H1 (cell line): ENCODE measurements at regions not wholly inside any gene's neighbourhood (a gene's known extent, or its start where the extent isn't known, plus 50 kb on each side); places are given as distances from the start of the nearest gene placed in this dataset.

ENCODE experiments used
- CTCF ChIA-PET: fragments of 300-600 bp; sonication (Branson Sonifier 250); formaldehyde crosslinking; loops from one replicate; lab custom pipeline; 2021; ENCODE audit not compliant: partially characterized antibody; lab: Charles Lee
- POLR2A ChIA-PET: fragments of 300-600 bp; sonication (Branson Sonifier 250); formaldehyde crosslinking; loops from one replicate; lab custom pipeline; 2021; ENCODE audit warnings: inconsistent platforms; ENCODE audit not compliant: partially characterized antibody; lab: Charles Lee
- DNase-seq, 2 experiments: peaks; one replicate each; pipeline versions ENCODE4 v3.0.0 to v3.0.0-alpha.2; 2010 to 2022; ENCODE audit warnings: low spot score in 2 of 2, low read depth in 1 of 2, mixed read lengths in 1 of 2
- FAIRE-seq: peaks from 2 replicates; lab custom pipeline; 2011; peaks lifted over from hg19 to GRCh38; lab: Jason Lieb, UNC
- H2AFZ ChIP-seq: 2 replicates; pipeline ENCODE4 v1.8.1; 2012; ENCODE audit warnings: low read length, inconsistent platforms
- H2AK5ac ChIP-seq: 2 replicates; pipeline ENCODE4 v1.6.1; 2013; ENCODE audit warnings: low read depth, low read length
- H2BK120ac ChIP-seq: replicated peaks from 2 replicates; pipeline ENCODE3; 2013; ENCODE audit warnings: low read depth, low read length, inconsistent platforms
- H2BK12ac ChIP-seq: 2 replicates; pipeline ENCODE4 v1.6.1; 2013; ENCODE audit warnings: low read depth, low read length
- H2BK15ac ChIP-seq: 2 replicates; pipeline ENCODE4 v1.6.1; 2013; ENCODE audit warnings: low read length
- H2BK20ac ChIP-seq: 2 replicates; pipeline ENCODE4 v1.6.1; 2013; ENCODE audit warnings: low read length
- H2BK5ac ChIP-seq: 2 replicates; pipeline ENCODE4 v1.6.1; 2013; ENCODE audit warnings: low read depth, low read length
- H3K14ac ChIP-seq: 2 replicates; pipeline ENCODE4 v1.6.1; 2013; ENCODE audit warnings: inconsistent platforms; ENCODE audit not compliant: insufficient read length
- H3K18ac ChIP-seq: 2 replicates; pipeline ENCODE4 v1.6.1; 2013; ENCODE audit warnings: low read length; ENCODE audit errors: extremely low read depth
- H3K23ac ChIP-seq: 2 replicates; pipeline ENCODE4 v1.6.1; 2013; ENCODE audit warnings: inconsistent platforms; ENCODE audit not compliant: insufficient read length
- H3K23me2 ChIP-seq: 2 replicates; pipeline ENCODE4 v1.6.1; 2013; ENCODE audit warnings: low read depth, low read length
- H3K27ac ChIP-seq: 2 replicates; pipeline ENCODE4 v1.6.1; 2011; ENCODE audit warnings: low read depth, low read length, inconsistent platforms
- H3K27me3 ChIP-seq, 4 experiments: replicated peaks in 1 of 4; 1 replicate in 1 of 4; 2 replicates in 3 of 4; pipeline versions ENCODE4 v1.6.1 to v1.8.1; 2011 to 2013; ENCODE audit warnings: low read length in 3 of 4, mild to moderate bottlenecking in 3 of 4, inconsistent platforms in 2 of 4, mixed read lengths in 2 of 4, moderate library complexity in 1 of 4; ENCODE audit not compliant: control insufficient read depth in 3 of 4, insufficient read depth in 3 of 4; ENCODE audit errors: extremely low read depth in 1 of 4
- H3K36me3 ChIP-seq, 4 experiments: 2 replicates each; pipeline versions ENCODE4 v1.6.1 to v1.8.1; 2011 to 2013; ENCODE audit warnings: mild to moderate bottlenecking in 4 of 4, low read length in 3 of 4, moderate library complexity in 2 of 4, control low read depth in 1 of 4, inconsistent platforms in 1 of 4; ENCODE audit not compliant: insufficient read depth in 4 of 4, control insufficient read depth in 2 of 4
- H3K4ac ChIP-seq: replicated peaks from 2 replicates; pipeline ENCODE3; 2013; ENCODE audit warnings: low read length, low read depth, mixed read lengths, inconsistent platforms; ENCODE audit not compliant: insufficient read length
- H3K4me1 ChIP-seq, 4 experiments: replicated peaks in 1 of 4; 1 replicate in 1 of 4; 2 replicates in 3 of 4; pipeline versions ENCODE4 v1.6.1 to v1.8.1; 2011 to 2013; ENCODE audit warnings: low read length in 3 of 4, inconsistent platforms in 2 of 4, mixed read lengths in 1 of 4; ENCODE audit not compliant: insufficient read depth in 4 of 4, control insufficient read depth in 3 of 4
- H3K4me2 ChIP-seq, 2 experiments: 2 replicates each; pipeline versions ENCODE4 v1.6.1 to v1.8.1; 2011 to 2013; ENCODE audit warnings: low read depth in 2 of 2, low read length in 2 of 2, control low read depth in 1 of 2, inconsistent platforms in 1 of 2, mild to moderate bottlenecking in 1 of 2; ENCODE audit not compliant: insufficient read depth in 1 of 2
- H3K4me3 ChIP-seq, 4 experiments: fragments of 200-600, 300-600 bp in 1 of 4; sonication (generic), shearing (Covaris generic), sonication (Bioruptor Twin) in 1 of 4; 2 replicates each; pipeline versions ENCODE4 v1.5.1 to v1.8.1; 2011 to 2016; ENCODE audit warnings: low read length in 4 of 4, low read depth in 3 of 4, control low read depth in 2 of 4, inconsistent platforms in 2 of 4, mild to moderate bottlenecking in 2 of 4, mixed read lengths in 1 of 4, moderate library complexity in 1 of 4; ENCODE audit not compliant: insufficient read depth in 2 of 4; ENCODE audit errors: extremely low read depth in 1 of 4
- H3K56ac ChIP-seq: replicated peaks from 2 replicates; pipeline ENCODE3; 2013; ENCODE audit warnings: low read depth, mild to moderate bottlenecking, mixed read lengths, low read length, inconsistent platforms; ENCODE audit not compliant: insufficient read length
- H3K79me1 ChIP-seq: 2 replicates; pipeline ENCODE4 v1.6.1; 2013; ENCODE audit warnings: low read depth, low read length, control low read depth
- H3K79me2 ChIP-seq, 2 experiments: 2 replicates each; pipeline versions ENCODE4 v1.6.1 to v1.8.1; 2012 to 2013; ENCODE audit warnings: low read length in 2 of 2, mild to moderate bottlenecking in 2 of 2, inconsistent platforms in 1 of 2; ENCODE audit not compliant: insufficient read depth in 2 of 2, control insufficient read depth in 1 of 2
- H3K9ac ChIP-seq, 4 experiments: replicated peaks in 1 of 4; 1 replicate in 1 of 4; 2 replicates in 3 of 4; pipeline versions ENCODE4 v1.6.1 to v1.8.1; 2011 to 2013; ENCODE audit warnings: low read depth in 3 of 4, low read length in 3 of 4, control low read depth in 2 of 4, mild to moderate bottlenecking in 2 of 4, moderate library complexity in 2 of 4, inconsistent platforms in 1 of 4; ENCODE audit errors: extremely low read depth in 1 of 4
- H3K9me3 ChIP-seq, 2 experiments: 2 replicates each; pipeline versions ENCODE4 v1.6.1 to v1.8.1; 2012 to 2013; ENCODE audit warnings: mild to moderate bottlenecking in 2 of 2, moderate library complexity in 2 of 2, control low read depth in 1 of 2, inconsistent platforms in 1 of 2, low read depth in 1 of 2, low read length in 1 of 2, mixed read lengths in 1 of 2; ENCODE audit not compliant: insufficient read depth in 2 of 2
- H4K20me1 ChIP-seq, 2 experiments: replicated peaks in 1 of 2; 2 replicates each; pipeline versions ENCODE3 to v1.8.1; 2011 to 2013; ENCODE audit warnings: inconsistent platforms in 2 of 2, low read length in 2 of 2, mild to moderate bottlenecking in 1 of 2; ENCODE audit not compliant: insufficient read depth in 2 of 2, control insufficient read depth in 1 of 2
- H4K5ac ChIP-seq: 2 replicates; pipeline ENCODE4 v1.6.1; 2013; ENCODE audit warnings: low read length, low read depth, mixed read lengths, inconsistent platforms; ENCODE audit not compliant: insufficient read length
- H4K8ac ChIP-seq: 2 replicates; pipeline ENCODE4 v1.8.0; 2013; ENCODE audit warnings: mild to moderate bottlenecking, moderate library complexity, low read length, inconsistent platforms; ENCODE audit not compliant: insufficient read depth; ENCODE audit errors: extremely low read depth
- H4K91ac ChIP-seq: replicated peaks from 2 replicates; pipeline ENCODE3; 2013; ENCODE audit warnings: low read length, mixed read lengths, inconsistent platforms; ENCODE audit not compliant: insufficient read length
- ASH2L ChIP-seq: fragments of 200-600, 300-600 bp; sonication (generic); IDR thresholded peaks from one replicate; pipeline ENCODE4 v1.7.1; 2017; ENCODE audit warnings: low read length
- BCL11A ChIP-seq, 2 experiments: IDR thresholded peaks; one replicate each; pipeline ENCODE4 v1.6.1; 2011; ENCODE audit warnings: low read depth in 2 of 2, low read length in 2 of 2, mild to moderate bottlenecking in 2 of 2
- BRCA1 ChIP-seq: IDR thresholded peaks from 2 replicates; pipeline ENCODE4 v1.6.1; 2012; ENCODE audit warnings: low read depth, low read length, improper control_type of control experiment
- CBX8 ChIP-seq: fragments of 300-800, 300-1000 bp; sonication (generic); IDR thresholded peaks from 2 replicates; pipeline ENCODE4 v1.7.1; 2016; ENCODE audit warnings: low read depth, low read length, borderline replicate concordance
- EGR1 ChIP-seq: IDR thresholded peaks from 2 replicates; pipeline ENCODE4 v1.6.1; 2011; ENCODE audit warnings: low read depth, low read length, borderline replicate concordance
- FOSL1 ChIP-seq: IDR thresholded peaks from 2 replicates; pipeline ENCODE4 v1.6.1; 2011; ENCODE audit warnings: mild to moderate bottlenecking, low read depth, low read length, moderate library complexity; ENCODE audit not compliant: insufficient read depth
- MAFK ChIP-seq: IDR thresholded peaks from 2 replicates; pipeline ENCODE4 v1.6.1; 2012; ENCODE audit warnings: low read depth, mild to moderate bottlenecking, improper control_type of control experiment, low read length
- NANOG ChIP-seq: IDR thresholded peaks from 2 replicates; pipeline ENCODE4 v1.6.1; 2011; ENCODE audit warnings: low read length, low read depth, mild to moderate bottlenecking, inconsistent platforms; ENCODE audit not compliant: insufficient read depth, poor library complexity, severe bottlenecking
- POLR2A ChIP-seq, 2 experiments: IDR thresholded peaks; 1 replicate in 1 of 2; 2 replicates in 1 of 2; pipeline ENCODE4 v1.6.1; 2011; ENCODE audit warnings: low read depth in 2 of 2, low read length in 2 of 2, mild to moderate bottlenecking in 2 of 2; ENCODE audit errors: control extremely low read depth in 1 of 2
- POU5F1 ChIP-seq: IDR thresholded peaks from 2 replicates; pipeline ENCODE4 v1.6.1; 2011; ENCODE audit warnings: low read depth, mild to moderate bottlenecking, low read length, moderate library complexity
- RXRA ChIP-seq: IDR thresholded peaks from 2 replicates; pipeline ENCODE4 v1.6.1; 2011; ENCODE audit warnings: low read depth, mild to moderate bottlenecking, low read length, moderate library complexity; ENCODE audit not compliant: insufficient read depth
- SIN3A ChIP-seq, 2 experiments: IDR thresholded peaks in 1 of 2; conservative IDR thresholded peaks in 1 of 2; 2 replicates each; pipeline ENCODE4 v1.6.1; 2011 to 2012; ENCODE audit warnings: low read length in 2 of 2, improper control_type of control experiment in 1 of 2, low read depth in 1 of 2, mild to moderate bottlenecking in 1 of 2
- SIX5 ChIP-seq: IDR thresholded peaks from 2 replicates; pipeline ENCODE4 v1.6.1; 2011; ENCODE audit warnings: mild to moderate bottlenecking, low read depth, low read length
- SP4 ChIP-seq: IDR thresholded peaks from 2 replicates; pipeline ENCODE4 v1.6.1; 2012; ENCODE audit warnings: low read length, inconsistent platforms
- SRF ChIP-seq: IDR thresholded peaks from 2 replicates; pipeline ENCODE4 v1.6.1; 2011; ENCODE audit warnings: mild to moderate bottlenecking, low read depth, low read length, moderate library complexity
- SUZ12 ChIP-seq: fragments of 200-600 bp; sonication (generic); IDR thresholded peaks from 2 replicates; pipeline ENCODE4 v1.6.1; 2012; ENCODE audit warnings: mild to moderate bottlenecking, inconsistent platforms, low read length, moderate library complexity, mixed read lengths
- WGBS, 2 experiments: shearing (Covaris generic) in 1 of 2; methylation state at CpG; one replicate each; pipeline versions ENCODE4 v1.1.6 to v1.1.7; 2013 to 2015; ENCODE audit warnings: low lambda C conversion rate in 2 of 2, mixed read lengths in 2 of 2, inconsistent platforms in 1 of 2, low coverage in 1 of 2, missing lambda C conversion rate in 1 of 2; ENCODE audit not compliant: insufficient replicate concordance in 2 of 2, insufficient coverage in 1 of 2, insufficient read length in 1 of 2; ENCODE audit errors: extremely low coverage in 1 of 2, missing lambda C conversion rate in 1 of 2; 5-methylcytosine and 5-hydroxymethylcytosine counted together

GRCh38 chr10:8618834-8619233 is 564.3 kb downstream of the GATA3 start:
- Histone ChIP-seq H3K36me3 (no peaks in the 10 kb centered on the region), H3K4ac (no peak overlapping the region), H3K4me3 (no peak overlapping the region), H3K23ac (no peak overlapping the region), H4K5ac (no peak overlapping the region), H3K79me1 (no peaks in the 10 kb centered on the region), H2BK20ac (no peak overlapping the region), H2AFZ (no peak overlapping the region), H3K4me1 (no peaks in the 10 kb centered on the region), H3K27ac (no peak overlapping the region), H3K56ac (no peak overlapping the region), H2AK5ac (no peak overlapping the region), H3K9me3 (no peaks in the 10 kb centered on the region), H3K14ac (no peak overlapping the region), H3K23me2 (no peaks in the 10 kb centered on the region), H4K8ac (no peak overlapping the region), H3K18ac (no peak overlapping the region), H3K4me2 (no peak overlapping the region), H3K9ac (no peak overlapping the region), H4K91ac (no peak overlapping the region), H4K20me1 (no peaks in the 10 kb centered on the region), H2BK15ac (no peak overlapping the region), H3K79me2 (no peaks in the 10 kb centered on the region), H3K27me3 (no peaks in the 10 kb centered on the region), H2BK120ac (no peak overlapping the region), H2BK12ac (no peak overlapping the region), H2BK5ac (no peak overlapping the region)
- no peak for DNase-seq
- no peak for FAIRE-seq
- ChIA-PET POLR2A (no interaction called here), CTCF (no interaction called here)
- 93% methylated on average over 4 of the region's 4 CpGs; no CpG with 5 or more reads in 1 of the 2 experiments for WGBS, 2 experiments
- TF ChIP-seq SIN3A (conservative IDR thresholded peaks at IDR 0.05 in 1 of 2, IDR thresholded peaks at IDR 0.05 in 1 of 2; ENCODE audit: low read depth in 1 of 2, low read length in 2 of 2) (no peak), MAFK (no peak), SRF (no peak), SP4 (no peak), POU5F1 (no peak), POLR2A (IDR thresholded peaks at IDR 0.05; ENCODE audit: control extremely low read depth in 1 of 2, low read depth in 2 of 2, low read length in 2 of 2) (no peak), FOSL1 (no peak), EGR1 (no peak), BRCA1 (no peak), NANOG (no peak), RXRA (no peak), SIX5 (no peak), CBX8 (no peak), ASH2L (no peak), SUZ12 (no peak), BCL11A (IDR thresholded peaks at IDR 0.05; ENCODE audit: low read depth in 2 of 2, low read length in 2 of 2) (no peak)
